GM19351 (cell line): ENCODE measurements at regions not wholly inside any gene's neighbourhood (a gene's known extent, or its start where the extent isn't known, plus 50 kb on each side); places are given as distances from the start of the nearest gene placed in this dataset.

Experiments
- ATAC-seq: cut with Tn5 transposase; IDR thresholded peaks from one replicate; pipeline ENCODE4 v1.9.1; 2021; ENCODE audit warnings: mild to moderate bottlenecking, moderate library complexity; ENCODE audit not compliant: unreplicated experiment

DNA sequence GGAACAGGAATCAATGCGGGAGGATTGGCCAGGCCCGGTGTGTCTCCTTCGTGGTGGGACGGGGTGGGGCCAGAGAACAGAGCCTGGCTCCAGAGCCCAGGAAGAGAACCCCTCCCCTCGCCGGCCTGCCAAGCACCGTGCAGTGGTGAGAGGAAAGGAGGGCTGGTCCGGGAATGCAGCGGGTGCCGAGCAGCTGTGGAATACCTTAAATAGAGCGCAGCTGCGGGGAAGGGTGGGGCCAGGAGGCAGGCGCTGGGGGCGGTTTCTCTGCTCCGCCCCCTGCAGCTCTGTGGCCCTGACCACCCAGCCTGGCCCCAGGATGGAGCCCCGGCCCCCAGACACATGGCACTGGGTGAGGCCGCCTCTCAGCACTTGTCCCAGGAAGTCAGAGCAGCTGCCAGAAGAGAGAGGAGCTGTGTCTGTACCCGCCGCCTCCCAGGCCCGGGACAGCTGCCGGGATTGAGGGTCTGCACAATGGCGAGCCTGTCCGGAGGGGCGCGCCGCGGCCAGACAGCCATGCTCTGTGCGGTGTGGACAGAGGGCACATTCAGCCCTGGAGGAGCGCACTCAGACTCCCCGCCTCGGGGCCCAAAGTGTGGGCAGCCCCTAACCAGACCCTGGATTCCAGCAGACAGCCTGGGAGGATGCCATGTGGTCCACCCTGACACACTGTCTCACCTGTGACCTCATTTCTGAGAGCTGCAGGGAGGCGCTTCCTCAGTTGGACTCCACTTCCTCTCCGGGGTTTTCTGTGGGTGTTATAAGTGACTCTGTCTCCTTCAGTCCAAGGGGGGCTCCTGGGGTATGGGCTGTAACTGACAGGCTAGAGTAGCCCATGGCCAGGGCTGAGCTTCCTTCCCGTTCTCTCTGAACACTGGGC is 268.8 kb downstream of the SEC14L1 start:
- ATAC-seq: no peak

GRCh38 chr17:77410470-77410869 is 269.7 kb downstream of the SEC14L1 start:
- ATAC-seq: no peak

DNA sequence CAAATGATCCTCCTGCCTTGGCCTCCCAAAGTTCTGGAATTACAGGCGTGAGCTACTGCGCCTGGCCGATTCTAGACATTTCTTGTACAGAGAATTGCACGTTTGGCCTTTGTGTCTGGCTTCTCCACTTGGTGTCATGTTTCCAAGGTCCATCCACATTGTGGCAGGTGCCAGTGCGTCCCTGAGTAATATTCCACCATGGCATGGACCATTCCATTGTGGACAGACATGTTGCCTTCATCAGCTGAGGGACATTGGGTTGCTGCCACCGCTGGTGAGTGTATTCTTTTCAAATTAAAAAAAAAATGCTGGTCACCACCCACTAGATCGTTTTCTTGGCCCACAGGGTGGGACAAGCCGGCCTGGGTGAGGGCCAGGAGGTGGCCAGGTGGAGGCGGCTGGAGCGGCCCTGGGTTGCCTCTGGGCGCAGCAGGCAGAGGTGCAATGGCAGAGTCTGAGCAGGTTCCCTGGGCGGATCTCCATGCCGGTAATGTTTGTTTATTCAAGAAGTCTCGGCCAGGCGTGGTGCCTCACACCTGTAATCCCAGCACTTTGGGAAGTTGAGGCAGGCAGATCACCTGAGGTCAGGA is 274.1 kb downstream of the SEC14L1 start:
- no peak for ATAC-seq

- no peak for ATAC-seq
Measured at GRCh38 chr17:77416105-77416713, 275.4 kb downstream of the SEC14L1 start.

DNA sequence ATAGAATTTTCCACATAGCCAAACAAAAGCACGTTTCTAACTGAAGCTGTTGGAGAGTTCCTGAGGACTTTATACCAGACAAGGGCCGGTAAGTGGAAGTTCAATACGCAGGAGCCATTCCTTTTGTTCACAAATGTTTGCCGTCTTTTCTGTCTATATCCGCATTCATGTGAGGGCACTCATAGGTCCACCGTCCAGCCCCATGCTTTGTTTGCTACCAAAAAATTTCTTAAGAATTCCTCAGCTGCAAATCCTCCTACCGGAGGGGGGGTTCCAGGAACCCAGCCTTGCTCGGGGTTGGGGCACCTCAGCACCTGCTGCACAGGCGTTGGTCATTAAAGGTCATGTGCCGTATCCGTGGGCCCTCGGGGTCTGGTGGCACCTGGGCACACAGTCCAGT is 276.8 kb downstream of the SEC14L1 start:
- no peak for ATAC-seq

DNA sequence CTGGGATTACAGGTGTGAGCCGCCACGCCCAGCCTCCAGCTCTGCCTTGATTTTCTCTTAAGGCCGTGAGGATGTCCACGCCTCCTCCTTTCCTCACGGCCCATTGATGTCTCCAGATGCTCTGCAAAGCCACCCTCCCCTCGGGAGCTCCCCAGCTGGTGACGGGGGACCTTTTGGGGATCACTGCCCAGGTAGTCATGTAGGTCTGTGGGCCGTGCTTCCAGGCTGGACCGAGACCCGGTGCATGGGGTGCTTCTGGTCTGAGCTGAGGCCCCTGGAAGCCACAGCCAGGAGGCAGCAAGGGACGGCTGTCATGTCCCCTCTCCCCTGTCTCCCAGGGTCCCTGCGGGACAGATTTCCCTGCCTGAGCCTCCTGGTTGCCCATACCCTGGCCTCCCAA is 277.8 kb downstream of the SEC14L1 start:
- no peak for ATAC-seq

GRCh38 chr17:77419095-77419494 is 278.3 kb downstream of the SEC14L1 start:
- ATAC-seq: no peak

DNA sequence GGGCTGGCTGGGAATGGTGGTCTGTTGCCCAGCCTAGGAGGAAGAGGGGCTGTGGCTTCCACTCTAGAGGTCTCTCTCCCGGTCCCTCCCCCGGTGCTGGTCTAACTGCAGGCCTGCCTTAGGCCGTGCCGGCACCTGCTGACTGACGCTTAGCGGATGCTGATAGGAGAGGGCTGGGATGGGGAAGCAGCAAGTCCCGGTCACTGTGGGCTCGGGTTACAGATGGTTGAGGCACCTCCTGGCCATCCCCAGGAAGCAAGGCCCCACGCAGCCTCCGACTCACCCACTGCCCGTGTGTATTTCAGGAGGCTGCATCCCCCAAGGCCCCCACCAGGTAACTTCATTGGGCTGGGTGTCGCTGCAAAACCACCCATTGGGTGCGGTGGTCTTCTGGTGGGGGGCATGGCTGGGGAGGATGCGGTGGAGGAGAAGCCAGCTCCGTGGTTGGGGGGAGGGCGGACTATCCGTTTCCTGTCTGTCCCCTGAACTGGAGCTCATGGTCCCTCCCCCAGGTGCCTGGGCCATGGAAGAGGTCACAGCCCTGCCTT is 278.9 kb downstream of the SEC14L1 start:
- no peak for ATAC-seq

- no peak for ATAC-seq
Measured at GRCh38 chr17:77420095-77420803, 279.5 kb downstream of the SEC14L1 start.

GRCh38 chr17:77420804-77421629 is 280.2 kb downstream of the SEC14L1 start:
- ATAC-seq: no peak

DNA sequence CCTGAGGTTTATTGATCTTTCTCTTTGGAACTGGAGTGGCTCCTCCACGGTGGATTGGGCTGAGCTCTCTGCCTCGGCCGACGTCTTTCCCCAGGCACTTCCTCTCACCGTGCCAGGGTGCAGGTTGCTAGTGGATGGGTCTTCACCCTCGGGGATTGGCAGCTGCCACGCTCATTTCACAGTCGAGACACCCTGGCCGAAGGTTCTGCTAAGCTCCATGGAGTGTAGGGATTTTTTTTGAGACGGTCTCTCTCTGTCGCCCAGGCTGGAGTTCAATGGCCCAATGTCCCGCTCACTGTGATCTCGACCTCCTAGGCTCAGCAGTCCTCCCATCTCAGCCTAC is 280.8 kb downstream of the SEC14L1 start:
- ATAC-seq: no peak

DNA sequence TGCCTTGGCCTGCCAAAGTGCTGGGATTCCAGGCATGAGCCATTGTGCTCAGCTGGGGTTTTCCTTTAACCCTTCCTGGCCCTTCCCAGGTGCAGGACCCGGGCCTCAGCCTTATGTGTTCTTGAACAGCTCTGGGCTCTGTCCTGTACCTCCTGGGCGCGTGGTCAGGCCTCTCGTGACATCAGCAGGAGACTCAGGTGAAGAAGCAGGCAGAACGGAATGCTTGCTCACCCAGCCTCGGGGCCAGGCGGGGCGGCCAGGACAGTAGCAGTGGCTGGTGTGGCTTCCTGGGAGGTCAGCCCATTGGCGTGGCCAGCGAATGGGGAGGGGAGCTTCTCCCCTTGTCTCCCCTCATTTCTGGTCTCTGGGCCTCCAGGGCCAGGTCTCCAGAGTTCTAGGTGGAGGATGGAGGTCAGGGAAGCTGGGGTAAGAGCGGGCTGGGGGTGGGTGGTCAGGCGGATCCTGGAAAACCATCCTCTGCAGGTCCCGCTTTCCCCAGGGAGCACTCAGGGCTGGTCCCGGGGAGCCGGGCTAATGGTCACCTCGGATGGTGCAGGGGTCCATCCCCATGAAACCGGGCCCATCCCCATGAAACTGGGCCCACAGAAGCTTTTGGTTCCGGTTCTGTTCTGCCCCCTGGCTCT is 281.5 kb downstream of the SEC14L1 start:
- no peak for ATAC-seq

DNA sequence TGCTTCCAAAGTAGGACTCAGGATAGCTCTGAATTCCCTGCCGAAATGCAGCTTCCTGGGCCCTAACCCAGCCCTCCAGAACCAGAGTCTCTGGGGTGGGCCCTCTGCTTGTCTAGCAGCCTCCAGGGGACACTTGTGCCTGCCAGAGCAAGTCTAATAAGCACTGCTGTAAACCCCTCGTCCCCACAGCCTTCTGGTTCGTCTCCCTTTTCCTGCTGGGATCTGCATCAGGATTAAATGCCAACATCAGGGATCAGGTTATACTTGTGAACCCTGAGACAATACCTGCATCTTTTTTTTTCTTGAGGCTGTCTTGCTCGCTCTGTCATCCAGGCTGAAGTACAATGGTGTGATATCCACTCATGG is 282.0 kb downstream of the SEC14L1 start:
- no peak for ATAC-seq

DNA sequence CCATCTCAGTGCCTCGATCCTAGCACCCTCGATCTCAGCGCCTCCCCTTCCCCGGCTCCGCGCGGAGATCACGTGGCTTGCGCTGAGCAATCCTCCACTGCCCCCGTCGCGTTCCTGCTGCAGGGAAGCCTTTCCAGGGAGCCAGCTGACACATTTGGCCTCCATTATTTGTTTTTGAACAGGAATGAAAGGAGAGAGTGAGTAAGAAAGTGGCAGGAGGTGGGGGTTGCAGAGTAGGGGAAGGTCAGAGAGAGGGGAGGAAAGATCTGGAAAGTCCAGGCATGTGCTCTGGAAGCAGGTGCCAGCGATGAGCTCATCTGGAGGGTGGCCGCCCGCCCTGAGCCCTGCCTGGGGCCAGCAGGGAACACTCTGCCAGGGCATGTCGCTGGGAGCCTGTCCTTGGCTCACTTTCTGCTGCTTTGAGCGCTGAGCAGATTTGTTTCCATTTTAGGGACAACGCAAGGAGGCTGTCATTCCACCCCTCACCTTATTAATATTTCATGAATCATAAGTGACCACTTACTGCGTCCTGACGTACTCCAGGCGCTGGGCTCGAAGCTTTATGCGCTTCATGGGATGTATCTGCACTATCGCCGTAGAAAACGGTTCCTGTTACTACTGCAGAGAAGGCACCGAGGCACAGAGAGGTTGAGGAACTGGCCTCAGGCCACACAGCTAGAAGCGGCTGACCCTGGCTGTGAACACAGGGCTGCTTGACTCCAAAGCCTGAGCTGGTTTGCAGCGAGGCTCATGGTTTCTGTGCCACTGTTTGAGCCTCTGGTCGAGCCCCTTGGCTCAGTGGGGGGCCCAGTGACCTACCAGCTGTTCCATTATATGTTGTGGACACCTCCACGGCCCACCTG is 283.1 kb downstream of the SEC14L1 start:
- ATAC-seq: no peak

DNA sequence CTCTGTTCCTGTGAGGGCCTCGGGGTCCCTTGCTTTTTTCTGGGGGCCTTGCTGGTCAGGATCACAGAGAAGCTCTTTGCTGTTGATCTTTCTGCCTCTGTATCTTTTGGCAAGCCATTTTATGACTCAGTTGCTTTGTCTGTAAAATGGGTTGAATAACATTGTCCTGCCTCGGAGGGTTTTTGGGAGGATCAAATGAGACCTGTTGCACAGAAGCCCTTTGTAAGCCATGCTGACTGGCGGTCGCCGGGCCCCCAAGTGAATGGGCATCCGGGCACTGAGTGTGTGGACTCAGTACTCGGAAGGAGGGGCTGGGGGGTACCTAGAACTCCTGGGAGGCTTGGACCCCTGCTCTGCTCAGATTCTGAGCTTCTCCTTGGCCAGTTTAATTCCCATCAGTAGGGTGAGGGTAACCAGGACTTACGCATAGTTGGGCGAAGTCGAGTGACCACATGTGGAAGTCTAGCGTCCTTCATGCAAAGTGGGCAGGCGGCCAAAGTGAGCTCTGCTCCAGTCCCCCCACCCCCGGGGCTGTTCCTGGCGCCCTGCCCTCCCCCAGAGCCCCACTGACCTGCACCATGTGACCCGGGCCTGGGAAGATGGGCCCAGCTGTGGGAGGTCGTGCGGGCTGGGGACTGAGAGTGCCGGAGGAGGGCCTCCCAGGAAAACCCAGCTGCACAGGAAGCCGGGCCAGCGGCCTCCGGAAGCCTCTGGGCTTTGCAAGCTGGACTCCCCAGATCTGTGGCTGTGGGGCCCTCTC is 284.0 kb downstream of the SEC14L1 start:
- no peak for ATAC-seq

GRCh38 chr17:77425348-77425747 is 284.6 kb downstream of the SEC14L1 start:
- ATAC-seq: no peak

- ATAC-seq: no peak
Measured at GRCh38 chr17:77425791-77426641, 285.2 kb downstream of the SEC14L1 start.
